Neural crest cell (in vitro differentiated cells): ENCODE measurements at regions not wholly inside any gene's neighbourhood (a gene's known extent, or its start where the extent isn't known, plus 50 kb on each side); places are given as distances from the start of the nearest gene placed in this dataset.

Source experiments
- DNase-seq: peaks from one replicate; pipeline ENCODE4 v3.0.0; 2021; ENCODE audit warnings: low read depth, mixed read lengths, low spot score
- H3K27ac Mint-ChIP-seq: one replicate; pipeline ENCODE4 v1.8.0; 2021; ENCODE audit warnings: mild to moderate bottlenecking, mixed read lengths; ENCODE audit not compliant: unreplicated experiment
- H3K27me3 Mint-ChIP-seq: 2 replicates; pipeline ENCODE4 v1.8.0; 2021; ENCODE audit warnings: low read depth, mild to moderate bottlenecking, mixed read lengths
- H3K36me3 Mint-ChIP-seq: 2 replicates; pipeline ENCODE4 v1.8.0; 2021; ENCODE audit warnings: low read depth, mild to moderate bottlenecking, mixed read lengths
- H3K4me1 Mint-ChIP-seq: 2 replicates; pipeline ENCODE4 v1.8.0; 2021; ENCODE audit warnings: mixed read lengths
- H3K4me3 Mint-ChIP-seq: one replicate; pipeline ENCODE4 v1.8.0; 2021; ENCODE audit warnings: mild to moderate bottlenecking, mixed read lengths
- H3K9me3 Mint-ChIP-seq: 2 replicates; pipeline ENCODE4 v1.8.0; 2021; ENCODE audit warnings: mixed read lengths
- TF ChIP-seq, protein P1 (sequence below): fragments of 200-600 bp; sonication (generic); conservative IDR thresholded peaks from 2 replicates; pipeline ENCODE4 v1.5.0; 2021; ENCODE audit warnings: antibody characterized with exemption, mild to moderate bottlenecking

DNA sequence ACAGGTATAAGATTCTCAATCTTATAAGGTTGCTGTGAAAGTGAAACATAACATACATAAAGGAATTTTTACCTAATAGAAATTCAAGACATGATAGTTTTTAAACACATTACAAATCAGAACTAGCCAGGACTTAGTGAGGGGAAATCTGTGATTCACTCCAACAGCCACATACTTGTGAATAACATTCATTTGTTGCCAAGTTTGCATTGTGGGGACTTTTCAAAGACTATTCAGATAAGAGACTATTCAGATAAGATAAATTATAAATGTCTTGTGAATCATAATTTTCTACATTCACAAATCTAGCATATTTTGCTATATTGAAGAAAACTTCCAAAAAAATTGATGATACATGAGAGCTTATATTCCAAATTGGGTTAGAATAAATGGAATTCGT lies 345.3 kb upstream of the CDH20 start:
- Mint-ChIP-seq H3K27ac (no peak overlapping the region), H3K36me3 (no peaks in the 10 kb centered on the region), H3K4me1 (no peaks in the 10 kb centered on the region), H3K4me3 (no peak overlapping the region), H3K27me3 (no peaks in the 10 kb centered on the region), H3K9me3 (no peaks in the 10 kb centered on the region)
- DNase-seq: no peak
- TF ChIP-seq, protein P1, sequence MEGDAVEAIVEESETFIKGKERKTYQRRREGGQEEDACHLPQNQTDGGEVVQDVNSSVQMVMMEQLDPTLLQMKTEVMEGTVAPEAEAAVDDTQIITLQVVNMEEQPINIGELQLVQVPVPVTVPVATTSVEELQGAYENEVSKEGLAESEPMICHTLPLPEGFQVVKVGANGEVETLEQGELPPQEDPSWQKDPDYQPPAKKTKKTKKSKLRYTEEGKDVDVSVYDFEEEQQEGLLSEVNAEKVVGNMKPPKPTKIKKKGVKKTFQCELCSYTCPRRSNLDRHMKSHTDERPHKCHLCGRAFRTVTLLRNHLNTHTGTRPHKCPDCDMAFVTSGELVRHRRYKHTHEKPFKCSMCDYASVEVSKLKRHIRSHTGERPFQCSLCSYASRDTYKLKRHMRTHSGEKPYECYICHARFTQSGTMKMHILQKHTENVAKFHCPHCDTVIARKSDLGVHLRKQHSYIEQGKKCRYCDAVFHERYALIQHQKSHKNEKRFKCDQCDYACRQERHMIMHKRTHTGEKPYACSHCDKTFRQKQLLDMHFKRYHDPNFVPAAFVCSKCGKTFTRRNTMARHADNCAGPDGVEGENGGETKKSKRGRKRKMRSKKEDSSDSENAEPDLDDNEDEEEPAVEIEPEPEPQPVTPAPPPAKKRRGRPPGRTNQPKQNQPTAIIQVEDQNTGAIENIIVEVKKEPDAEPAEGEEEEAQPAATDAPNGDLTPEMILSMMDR: no peak

DNA sequence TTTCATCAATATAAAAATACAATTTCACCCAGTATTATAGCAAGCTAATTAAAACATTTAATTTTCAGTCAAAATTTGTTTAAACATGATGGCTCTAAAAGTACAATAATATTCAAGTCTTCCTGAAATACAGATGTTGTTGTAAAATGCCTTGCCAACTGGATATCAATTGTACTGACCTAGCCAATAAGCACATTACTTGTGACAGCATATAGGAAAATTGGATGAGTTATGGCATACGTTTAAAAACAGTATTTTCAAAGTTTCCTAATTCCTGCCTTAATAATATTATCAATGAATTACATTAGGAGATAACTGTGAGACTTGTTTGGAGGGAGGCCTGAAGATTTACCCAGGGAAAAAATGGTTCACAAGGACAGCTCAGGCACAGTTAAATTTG lies 336.9 kb upstream of the CDH20 start:
- DNase-seq: no peak
- TF ChIP-seq, protein P1: no peak
- no peaks in the 10 kb centered on the region for H3K4me1 Mint-ChIP-seq
- no peak overlapping the region for H3K4me3 Mint-ChIP-seq
- H3K27me3 Mint-ChIP-seq: no peaks in the 10 kb centered on the region
- no peak overlapping the region for H3K27ac Mint-ChIP-seq
- no peaks in the 10 kb centered on the region for H3K36me3 Mint-ChIP-seq
- peaks cover 5% of the 10 kb centered on the region for H3K9me3 Mint-ChIP-seq

DNA sequence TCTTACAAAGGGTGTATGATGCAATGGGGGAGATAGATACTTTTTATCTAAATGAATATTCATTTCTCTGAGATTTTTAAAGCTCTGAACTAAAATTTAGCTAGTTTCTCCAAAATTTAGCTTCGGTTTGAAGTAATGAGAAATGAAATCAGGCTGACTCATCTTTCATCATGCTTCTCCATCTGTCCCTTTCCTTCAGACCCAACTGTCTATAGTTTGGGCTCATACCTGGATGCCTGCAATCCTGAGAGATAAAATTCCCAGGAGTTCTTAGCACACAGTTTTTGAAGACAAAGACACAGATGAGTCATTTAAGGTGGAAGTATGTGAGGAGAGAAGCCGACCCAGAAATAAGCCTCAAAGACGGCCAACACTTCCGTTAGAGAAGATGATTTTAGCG lies 336.4 kb upstream of the CDH20 start:
- H3K27ac Mint-ChIP-seq: no peak overlapping the region
- no peaks in the 10 kb centered on the region for H3K27me3 Mint-ChIP-seq
- H3K4me1 Mint-ChIP-seq: no peaks in the 10 kb centered on the region
- H3K36me3 Mint-ChIP-seq: no peaks in the 10 kb centered on the region
- DNase-seq: no peak
- no peak overlapping the region for H3K4me3 Mint-ChIP-seq
- TF ChIP-seq, protein P1: no peak
- H3K9me3 Mint-ChIP-seq: peaks cover 5% of the 10 kb centered on the region

DNA sequence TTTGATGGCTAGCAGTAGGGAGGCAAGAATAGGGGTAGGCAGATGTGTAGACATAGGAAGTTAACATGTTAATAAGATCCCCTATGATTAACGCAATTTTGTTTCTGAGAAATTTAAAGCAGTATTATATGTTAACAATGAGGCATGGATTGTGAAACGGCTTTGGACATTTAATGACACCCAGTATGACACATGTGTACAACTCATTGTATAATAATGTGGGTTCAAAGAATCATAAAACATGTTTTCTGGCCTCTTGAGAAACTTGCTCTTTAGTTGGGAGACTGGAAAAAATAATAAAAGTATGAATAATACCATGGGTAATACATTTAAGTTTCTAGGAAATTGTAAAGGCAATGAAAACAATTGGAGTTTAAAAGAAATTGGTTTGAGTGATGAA lies 332.1 kb upstream of the CDH20 start:
- H3K36me3 Mint-ChIP-seq: no peaks in the 10 kb centered on the region

DNA sequence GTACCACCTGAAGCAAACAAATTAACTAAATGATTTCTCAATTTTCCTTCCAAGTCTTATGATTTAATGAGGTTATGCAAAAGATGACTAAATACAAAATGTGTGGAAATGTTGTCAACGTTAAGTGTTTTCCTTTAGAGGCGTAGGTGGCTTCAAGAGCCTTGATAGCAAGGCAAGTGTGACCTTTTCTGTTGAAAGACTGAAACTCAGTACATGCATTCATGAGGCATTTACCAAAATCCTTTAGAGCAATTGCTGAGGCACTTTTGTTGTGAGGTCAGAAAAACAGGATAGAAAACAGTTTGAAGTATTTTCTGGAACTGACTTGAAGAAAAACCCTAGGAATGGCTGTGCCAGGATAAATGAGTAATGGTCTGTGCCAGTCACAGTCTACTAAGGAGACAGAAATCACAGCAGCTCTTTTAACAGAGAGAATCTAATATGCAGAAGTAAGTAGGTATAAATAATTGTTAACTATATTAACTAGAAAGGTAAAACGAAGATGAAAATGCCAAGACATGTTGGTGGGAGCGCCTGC lies 326.5 kb upstream of the CDH20 start:
- no peaks in the 10 kb centered on the region for H3K27me3 Mint-ChIP-seq
- TF ChIP-seq, protein P1: no peak
- H3K36me3 Mint-ChIP-seq: no peaks in the 10 kb centered on the region
- no peak overlapping the region for H3K27ac Mint-ChIP-seq
- no peaks in the 10 kb centered on the region for H3K4me1 Mint-ChIP-seq
- no peak for DNase-seq
- H3K9me3 Mint-ChIP-seq: peaks cover 2% of the 10 kb centered on the region
- no peak overlapping the region for H3K4me3 Mint-ChIP-seq

More for the DNA sequence above, 332.1 kb upstream of the CDH20 start:
- Mint-ChIP-seq H3K27me3 (no peaks in the 10 kb centered on the region), H3K4me3 (no peak overlapping the region), H3K27ac (no peak overlapping the region), H3K9me3 (no peaks in the 10 kb centered on the region), H3K4me1 (no peaks in the 10 kb centered on the region)
- TF ChIP-seq, protein P1: no peak
- DNase-seq: no peak
